PC-9 (cell line): ENCODE measurements at regions not wholly inside any gene's neighbourhood (a gene's known extent, or its start where the extent isn't known, plus 50 kb on each side); places are given as distances from the start of the nearest gene placed in this dataset.
A peak's percentile ranks its signal among the peaks of the same experiment; 100 is the strongest.

ENCODE experiments used
- BruUV-seq: library from RNA; stranded (reverse); fragments of 400-500 nt; replicated peaks from 2 replicates; lab custom pipeline; 2021; lab: Mats Ljungman, UMichigan
- CTCF ChIA-PET: fragments of 300-600 bp; sonication (Branson Sonifier 250); formaldehyde crosslinking; loops from one replicate; lab custom pipeline; 2022; ENCODE audit warnings: antibody characterized with exemption; lab: Charles Lee
- POLR2A ChIA-PET: fragments of 300-600 bp; sonication (Branson Sonifier 250); formaldehyde crosslinking; loops from one replicate; lab custom pipeline; 2022; ENCODE audit warnings: antibody characterized with exemption; ENCODE audit not compliant: unreplicated experiment; lab: Charles Lee
- DNase-seq, 2 experiments: peaks; one replicate each; pipeline versions ENCODE4 v3.0.0 to v3.0.0-alpha.2; 2015 to 2022; ENCODE audit warnings: mixed read lengths in 1 of 2
- H2AFZ ChIP-seq: fragments of 200-600 bp; sonication (generic); 2 replicates; pipeline ENCODE4 v1.8.1; 2017; ENCODE audit warnings: antibody characterized with exemption
- H3F3A ChIP-seq: fragments of 200-600 bp; sonication (generic); 2 replicates; pipeline ENCODE4 v1.8.1; 2017; ENCODE audit warnings: antibody characterized with exemption, mild to moderate bottlenecking, low read depth; ENCODE audit not compliant: insufficient read depth
- H3K27ac ChIP-seq: fragments of 200-600 bp; sonication (generic); 2 replicates; pipeline ENCODE4 v1.6.1; 2016; ENCODE audit warnings: mixed run types
- H3K27me3 ChIP-seq: fragments of 200-600 bp; sonication (generic); 2 replicates; pipeline ENCODE4 v1.6.1; 2016; ENCODE audit warnings: low read depth, mixed run types; ENCODE audit not compliant: insufficient read depth
- H3K36me3 ChIP-seq: fragments of 200-600 bp; sonication (generic); 2 replicates; pipeline ENCODE4 v1.6.1; 2016; ENCODE audit warnings: low read depth, mixed run types
- H3K4me1 ChIP-seq: fragments of 200-600 bp; sonication (generic); replicated peaks from 2 replicates; pipeline ENCODE4 v1.6.1; 2016; ENCODE audit warnings: mixed run types; ENCODE audit not compliant: insufficient read depth
- H3K4me2 ChIP-seq: fragments of 200-600 bp; sonication (generic); 2 replicates; pipeline ENCODE4 v1.6.1; 2017; ENCODE audit warnings: mixed run types
- H3K4me3 ChIP-seq: fragments of 200-600 bp; sonication (generic); 2 replicates; pipeline ENCODE4 v1.6.1; 2016; ENCODE audit warnings: mixed run types
- H3K79me2 ChIP-seq: fragments of 200-600 bp; sonication (generic); 2 replicates; pipeline ENCODE4 v1.6.1; 2017; ENCODE audit warnings: low read depth, mixed run types
- H3K9me2 ChIP-seq: fragments of 200-600 bp; sonication (generic); 2 replicates; pipeline ENCODE4 v1.8.1; 2017; ENCODE audit warnings: mild to moderate bottlenecking; ENCODE audit not compliant: insufficient read depth
- H3K9me3 ChIP-seq: fragments of 200-600 bp; sonication (generic); 2 replicates; pipeline ENCODE4 v1.8.1; 2016; ENCODE audit warnings: low read depth; ENCODE audit not compliant: insufficient read depth
- H4K20me1 ChIP-seq: fragments of 200-600 bp; sonication (generic); 2 replicates; pipeline ENCODE4 v1.8.1; 2017; ENCODE audit not compliant: insufficient read depth
- EZH2 ChIP-seq: fragments of 200-600 bp; sonication (generic); IDR thresholded peaks from 2 replicates; pipeline ENCODE4 v1.8.0; 2017; ENCODE audit warnings: antibody characterized with exemption, low read depth
- intact Hi-C: fragments of 100-400 bp; cut with micrococcal nuclease; formaldehyde crosslinking; loops from one replicate; pipeline ENCODE4 v1.10.0; 2022; ENCODE audit not compliant: unreplicated experiment
- TF ChIP-seq, protein P1 (sequence below): fragments of 200-600 bp; sonication (generic); conservative IDR thresholded peaks from 2 replicates; pipeline ENCODE4 v1.6.1; 2017; ENCODE audit warnings: mixed run types, antibody characterized with exemption, mild to moderate bottlenecking, moderate library complexity

- DNase-seq = peak in 1 of 2 experiments; percentile 66
Measured at GRCh38 chr4:124432500-124432899, 280.0 kb downstream of the ANKRD50 start.

DNA sequence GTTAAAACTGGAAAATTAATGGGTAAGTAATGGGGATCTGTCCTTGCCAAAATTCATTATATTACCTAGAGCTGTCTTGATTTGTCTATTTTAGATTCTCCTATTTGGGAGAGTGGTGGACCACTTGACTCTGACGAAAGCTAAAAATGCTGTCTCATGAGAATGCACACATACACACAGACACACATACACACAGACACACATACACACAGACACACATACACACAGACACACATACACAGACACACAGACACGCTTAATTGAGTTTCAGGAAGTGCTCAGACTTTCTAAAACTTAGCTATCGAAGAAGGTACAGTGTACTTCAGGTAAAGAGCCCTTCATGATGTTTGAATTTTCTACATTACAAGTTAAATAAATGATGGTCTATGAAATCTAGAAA is 279.5 kb downstream of the ANKRD50 start:
- POLR2A ChIA-PET = interaction anchor here (0.6 kb wide), 2 partner anchors 21 to 22 kb away, joined by 3 to 4 read pairs; no protein-coding TSS in a partner anchor
- BruUV-seq = no TSS peak
- Histone ChIP-seq H3K27me3 (no peaks in the 10 kb centered on the region), H2AFZ (no peak overlapping the region), H3K36me3 (no peaks in the 10 kb centered on the region), H3K4me3 (no peak overlapping the region), H3K9me3 (no peaks in the 10 kb centered on the region; the same call in 1 of the 2 replicates), H3K9me2 (no peaks in the 10 kb centered on the region), H3K27ac (no peak overlapping the region), H4K20me1 (no peaks in the 10 kb centered on the region), H3F3A (0 out of 2 replicates have a peak, but pooled peaks cover 3% of the 10 kb centered on the region), H3K4me2 (no peak overlapping the region), H3K4me1 (no peaks in the 10 kb centered on the region; the same call in 1 of the 2 replicates), H3K79me2 (no peaks in the 10 kb centered on the region)
- DNase-seq = no peak
- CTCF ChIA-PET = no interaction called here
- TF ChIP-seq, protein P1, sequence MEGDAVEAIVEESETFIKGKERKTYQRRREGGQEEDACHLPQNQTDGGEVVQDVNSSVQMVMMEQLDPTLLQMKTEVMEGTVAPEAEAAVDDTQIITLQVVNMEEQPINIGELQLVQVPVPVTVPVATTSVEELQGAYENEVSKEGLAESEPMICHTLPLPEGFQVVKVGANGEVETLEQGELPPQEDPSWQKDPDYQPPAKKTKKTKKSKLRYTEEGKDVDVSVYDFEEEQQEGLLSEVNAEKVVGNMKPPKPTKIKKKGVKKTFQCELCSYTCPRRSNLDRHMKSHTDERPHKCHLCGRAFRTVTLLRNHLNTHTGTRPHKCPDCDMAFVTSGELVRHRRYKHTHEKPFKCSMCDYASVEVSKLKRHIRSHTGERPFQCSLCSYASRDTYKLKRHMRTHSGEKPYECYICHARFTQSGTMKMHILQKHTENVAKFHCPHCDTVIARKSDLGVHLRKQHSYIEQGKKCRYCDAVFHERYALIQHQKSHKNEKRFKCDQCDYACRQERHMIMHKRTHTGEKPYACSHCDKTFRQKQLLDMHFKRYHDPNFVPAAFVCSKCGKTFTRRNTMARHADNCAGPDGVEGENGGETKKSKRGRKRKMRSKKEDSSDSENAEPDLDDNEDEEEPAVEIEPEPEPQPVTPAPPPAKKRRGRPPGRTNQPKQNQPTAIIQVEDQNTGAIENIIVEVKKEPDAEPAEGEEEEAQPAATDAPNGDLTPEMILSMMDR = no peak
- TF ChIP-seq EZH2 = no peak
- intact Hi-C loops = no loop called here

More at GRCh38 chr4:124432500-124432899, 280.0 kb downstream of the ANKRD50 start:
- POLR2A ChIA-PET = interaction anchor here (0.6 kb wide), 1 partner anchor 20 kb away, joined by 4 read pairs; no protein-coding TSS in a partner anchor
- Histone ChIP-seq H3K4me3 (no peak overlapping the region), H3K4me1 (peaks cover 4% of the 10 kb centered on the region), H3K27ac (no peak overlapping the region), H3K9me3 (no peaks in the 10 kb centered on the region; the same call in 1 of the 2 replicates), H2AFZ (no peak overlapping the region), H3K4me2 (no peak overlapping the region), H3K9me2 (no peaks in the 10 kb centered on the region), H4K20me1 (no peaks in the 10 kb centered on the region), H3F3A (0 out of 2 replicates have a peak, but pooled peaks cover 3% of the 10 kb centered on the region), H3K36me3 (no peaks in the 10 kb centered on the region), H3K79me2 (no peaks in the 10 kb centered on the region), H3K27me3 (no peaks in the 10 kb centered on the region)
- no peak for TF ChIP-seq EZH2
- TF ChIP-seq, protein P1 = no peak
- no TSS peak for BruUV-seq
- intact Hi-C loops = no loop called here
- CTCF ChIA-PET = no interaction called here

DNA sequence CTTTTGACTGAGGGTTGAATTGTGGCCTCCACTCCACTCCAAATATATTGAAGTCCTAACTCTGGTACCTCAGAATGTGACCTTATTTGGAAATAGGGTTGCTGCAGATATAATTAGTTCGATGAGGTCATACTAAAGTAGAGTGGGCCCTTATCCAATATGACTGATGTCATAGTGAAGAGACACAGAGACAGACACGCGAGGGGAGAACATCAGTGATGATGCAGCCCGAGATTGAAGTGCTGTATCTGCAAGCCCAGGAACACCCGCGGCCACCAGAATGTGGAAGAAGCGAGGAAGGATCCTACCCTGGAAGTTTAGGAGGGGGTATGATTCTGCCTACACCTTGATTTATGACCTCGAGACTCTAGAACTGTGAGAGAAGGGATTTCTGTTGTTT is 279.0 kb downstream of the ANKRD50 start:
- no peak overlapping the region for H2AFZ ChIP-seq
- no peaks in the 10 kb centered on the region for H3K79me2 ChIP-seq
- no peaks in the 10 kb centered on the region; the same call in 1 of the 2 replicates for H3K4me1 ChIP-seq
- intact Hi-C loops = no loop called here
- H4K20me1 ChIP-seq = no peaks in the 10 kb centered on the region
- H3K27me3 ChIP-seq = no peaks in the 10 kb centered on the region
- no peak for DNase-seq
- ChIA-PET POLR2A (interaction anchor here (0.6 kb wide), 1 partner anchor 23 kb away, joined by 3 read pairs; no protein-coding TSS in a partner anchor), CTCF (no interaction called here)
- TF ChIP-seq EZH2 = no peak
- TF ChIP-seq, protein P1 = no peak
- no TSS peak for BruUV-seq
- H3K4me2 ChIP-seq = no peak overlapping the region
- H3F3A ChIP-seq = 0 out of 2 replicates have a peak, but pooled peaks cover 3% of the 10 kb centered on the region
- no peaks in the 10 kb centered on the region for H3K9me2 ChIP-seq
- H3K36me3 ChIP-seq = no peaks in the 10 kb centered on the region
- no peak overlapping the region for H3K4me3 ChIP-seq
- H3K27ac ChIP-seq = no peak overlapping the region
- no peaks in the 10 kb centered on the region; the same call in 1 of the 2 replicates for H3K9me3 ChIP-seq
